Thyroid gland (tissue), 4 donors: ENCODE measurements at regions not wholly inside any gene's neighbourhood (a gene's known extent, or its start where the extent isn't known, plus 50 kb on each side); places are given as distances from the start of the nearest gene placed in this dataset.

Source experiments
- DNase-seq, 2 donors: peaks; one replicate each; pipeline ENCODE4 v3.0.0-alpha.2; 2019
- H3K27ac ChIP-seq, 3 donors: fragments of 200-600 bp; sonication (generic); 1 replicate in 2 of 3; 2 replicates in 1 of 3; pipeline ENCODE4 v1.5.1; 2016 to 2019; ENCODE audit warnings: mild to moderate bottlenecking in 1 of 3, moderate library complexity in 1 of 3
- H3K27me3 ChIP-seq: fragments of 200-600 bp; sonication (generic); one replicate; pipeline ENCODE4 v1.5.1; 2019
- H3K36me3 ChIP-seq, 2 donors: fragments of 200-600 bp; sonication (generic); one replicate each; pipeline ENCODE4 v1.5.1; 2016 to 2019
- H3K4me1 ChIP-seq, 2 donors: fragments of 200-600 bp; sonication (generic); one replicate each; pipeline ENCODE4 v1.5.1; 2017 to 2019
- H3K4me3 ChIP-seq, 3 donors: fragments of 200-600 bp; sonication (generic); replicated peaks in 1 of 3; 1 replicate in 2 of 3; 2 replicates in 1 of 3; pipeline ENCODE4 v1.5.1; 2016; ENCODE audit warnings: mild to moderate bottlenecking in 1 of 3
- H3K9me3 ChIP-seq: fragments of 200-600 bp; sonication (generic); one replicate; pipeline ENCODE4 v1.5.1; 2017
- CTCF ChIP-seq, 6 experiments: fragments of 200-600 bp in 3 of 6; fragments of 450-650 bp in 3 of 6; sonication (generic) in 3 of 6; IDR thresholded peaks; one replicate each; pipeline ENCODE4 v1.5.1; 2016 to 2019; ENCODE audit warnings: antibody characterized with exemption in 6 of 6, mild to moderate bottlenecking in 2 of 6, inconsistent platforms in 1 of 6, moderate library complexity in 1 of 6
- POLR2A ChIP-seq, 2 donors: fragments of 450-650 bp; IDR thresholded peaks; one replicate each; pipeline ENCODE4 v1.6.1; 2017; ENCODE audit warnings: antibody characterized with exemption in 2 of 2, mild to moderate bottlenecking in 2 of 2, moderate library complexity in 1 of 2
- whole genome bisulfite sequencing, 2 donors: methylation state at CpG; one replicate each; pipeline ENCODE4 v1.1.5; 2017; 5-methylcytosine and 5-hydroxymethylcytosine counted together
- intact Hi-C: fragments of 100-400 bp; cut with DNase I; formaldehyde crosslinking; loops from one replicate; pipeline ENCODE4 v1.15.1; 2023

- no peak for DNase-seq
- TF ChIP-seq CTCF (IDR thresholded peaks at IDR 0.05) (no peak), POLR2A (IDR thresholded peaks at IDR 0.05) (no peak)
- no peaks in the 10 kb centered on the region for H3K27me3 ChIP-seq
- WGBS, 2 donors: 69 to 78% methylated on average over 9 of the region's 9 CpGs
- intact Hi-C loops: no loop called here
- H3K4me1 ChIP-seq: peaks cover 9 to 24% of the 10 kb centered on the region in 2 donors
- no peak overlapping the region for H3K4me3 ChIP-seq
- H3K27ac ChIP-seq: peak overlapping the region in 2 of 3 donors; percentile 44 to 50
- no peaks in the 10 kb centered on the region for H3K9me3 ChIP-seq
- H3K36me3 ChIP-seq: no peaks in the 10 kb centered on the region
Measured at GRCh38 chr12:105738051-105738450, 400.7 kb downstream of the NUAK1 start.

GRCh38 chr12:105740369-105740768, 398.4 kb downstream of the NUAK1 start:
- no peaks in the 10 kb centered on the region for H3K27me3 ChIP-seq
- H3K4me3 ChIP-seq: no peak overlapping the region
- WGBS, 2 donors: 81 to 86% methylated on average over 2 of the region's 2 CpGs
- no peak for DNase-seq
- H3K4me1 ChIP-seq: peaks cover 0 to 14% of the 10 kb centered on the region in 2 donors
- no peak overlapping the region for H3K27ac ChIP-seq
- TF ChIP-seq CTCF (IDR thresholded peaks at IDR 0.05) (no peak), POLR2A (IDR thresholded peaks at IDR 0.05) (no peak)
- H3K36me3 ChIP-seq: no peaks in the 10 kb centered on the region
- intact Hi-C loops: no loop called here
- no peaks in the 10 kb centered on the region for H3K9me3 ChIP-seq

- 59 to 69% methylated on average over 9 of the region's 9 CpGs for WGBS, 2 donors
- Histone ChIP-seq H3K4me1 (peaks cover 0 to 14% of the 10 kb centered on the region in 2 donors), H3K9me3 (no peaks in the 10 kb centered on the region), H3K27me3 (no peaks in the 10 kb centered on the region), H3K36me3 (no peaks in the 10 kb centered on the region), H3K4me3 (no peak overlapping the region), H3K27ac (no peak overlapping the region)
- intact Hi-C loops: no loop called here
- DNase-seq: peak; percentile 22 to 37
- TF ChIP-seq POLR2A (IDR thresholded peaks at IDR 0.05) (no peak), CTCF (IDR thresholded peaks at IDR 0.05) (no peak)
Measured at GRCh38 chr12:105740970-105741725, 397.6 kb downstream of the NUAK1 start.

GRCh38 chr12:105741786-105742566, 396.8 kb downstream of the NUAK1 start:
- Histone ChIP-seq H3K4me1 (peaks cover 0 to 14% of the 10 kb centered on the region in 2 donors), H3K4me3 (no peak overlapping the region), H3K27me3 (no peaks in the 10 kb centered on the region), H3K27ac (no peak overlapping the region), H3K36me3 (no peaks in the 10 kb centered on the region), H3K9me3 (no peaks in the 10 kb centered on the region)
- no peak for DNase-seq
- 67 to 69% methylated on average over 7 to 8 of the region's 9 CpGs for WGBS, 2 donors
- intact Hi-C loops: no loop called here
- no peak for TF ChIP-seq POLR2A (IDR thresholded peaks at IDR 0.05)
- TF ChIP-seq CTCF (IDR thresholded peaks at IDR 0.05): no peak

GRCh38 chr12:105742567-105742874, 396.2 kb downstream of the NUAK1 start:
- Histone ChIP-seq H3K4me3 (no peak overlapping the region), H3K27me3 (no peaks in the 10 kb centered on the region), H3K27ac (no peak overlapping the region), H3K4me1 (peaks cover 0 to 16% of the 10 kb centered on the region in 2 donors), H3K9me3 (no peaks in the 10 kb centered on the region), H3K36me3 (no peaks in the 10 kb centered on the region)
- no peak for DNase-seq
- intact Hi-C loops: no loop called here
- 75 to 93% methylated on average over 3 of the region's 3 CpGs for WGBS, 2 donors
- no peak for TF ChIP-seq CTCF (IDR thresholded peaks at IDR 0.05)
- no peak for TF ChIP-seq POLR2A (IDR thresholded peaks at IDR 0.05)
